Endothelial cell of umbilical vein (primary cell): ENCODE measurements at regions not wholly inside any gene's neighbourhood (a gene's known extent, or its start where the extent isn't known, plus 50 kb on each side); places are given as distances from the start of the nearest gene placed in this dataset.

Source experiments
- BruUV-seq: library from RNA; stranded (reverse); fragments of 400-500 nt; replicated peaks from 2 replicates; lab custom pipeline; 2021; lab: Mats Ljungman, UMichigan
- CTCF ChIA-PET: fragments of 300-600, 350-600 bp; sonication (Branson Sonifier 250); formaldehyde crosslinking; loops from one replicate; lab custom pipeline; 2021; ENCODE audit warnings: antibody characterized with exemption, inconsistent platforms; lab: Charles Lee
- POLR2A ChIA-PET: fragments of 300-600, 350-600 bp; sonication (Branson Sonifier 250); formaldehyde crosslinking; loops from one replicate; lab custom pipeline; 2021; ENCODE audit warnings: antibody characterized with exemption, inconsistent platforms; lab: Charles Lee
- DNase-seq: peaks from one replicate; pipeline ENCODE4 v3.0.0-alpha.2; 2011; ENCODE audit warnings: low read depth, low spot score
- FAIRE-seq: peaks from 2 replicates; lab custom pipeline; 2011; peaks lifted over from hg19 to GRCh38; lab: Jason Lieb, UNC
- H2AFZ ChIP-seq: 2 replicates; pipeline ENCODE4 v1.6.0; 2012; ENCODE audit warnings: low read depth, low read length, control low read depth, inconsistent platforms
- H3K27ac ChIP-seq: 2 replicates; pipeline ENCODE4 v1.5.1; 2011; ENCODE audit warnings: low read depth, mild to moderate bottlenecking, control low read depth, low read length, moderate library complexity; ENCODE audit not compliant: insufficient read depth
- H3K27me3 ChIP-seq, 2 experiments: 2 replicates each; pipeline versions ENCODE4 v1.6.0 to v1.6.1; 2011; ENCODE audit warnings: low read length in 2 of 2, mixed read lengths in 1 of 2; ENCODE audit not compliant: control insufficient read depth in 2 of 2, insufficient read depth in 2 of 2
- H3K36me3 ChIP-seq, 2 experiments: 2 replicates in 1 of 2; 3 replicates in 1 of 2; pipeline ENCODE4 v1.5.1; 2011; ENCODE audit warnings: low read length in 2 of 2, mild to moderate bottlenecking in 1 of 2, moderate library complexity in 1 of 2; ENCODE audit not compliant: control insufficient read depth in 2 of 2, insufficient read depth in 2 of 2; ENCODE audit errors: extremely low read depth in 1 of 2
- H3K4me1 ChIP-seq: 3 replicates; pipeline ENCODE4 v1.5.1; 2011; ENCODE audit warnings: mild to moderate bottlenecking, low read length; ENCODE audit not compliant: control insufficient read depth, insufficient read depth; ENCODE audit errors: extremely low read depth
- H3K4me2 ChIP-seq: 2 replicates; pipeline ENCODE4 v1.6.1; 2011; ENCODE audit warnings: low read length, control low read depth, mixed read lengths; ENCODE audit not compliant: insufficient read depth
- H3K4me3 ChIP-seq, 3 experiments: fragments of 200-600 bp in 1 of 3; sonication (generic), shearing (Covaris generic) in 1 of 3; replicated peaks in 1 of 3; 2 replicates each; pipeline ENCODE4 v1.5.1; 2011 to 2016; ENCODE audit warnings: control low read depth in 3 of 3, low read length in 3 of 3, mild to moderate bottlenecking in 2 of 3, inconsistent platforms in 1 of 3, low read depth in 1 of 3, moderate library complexity in 1 of 3; ENCODE audit not compliant: insufficient read depth in 1 of 3
- H3K79me2 ChIP-seq: 2 replicates; pipeline ENCODE4 v1.6.0; 2012; ENCODE audit warnings: low read length, inconsistent platforms; ENCODE audit not compliant: control insufficient read depth, insufficient read depth
- H3K9ac ChIP-seq: replicated peaks from 2 replicates; pipeline ENCODE3; 2011; ENCODE audit warnings: low read length, control low read depth; ENCODE audit not compliant: insufficient read depth; ENCODE audit errors: extremely low read depth
- H3K9me1 ChIP-seq: replicated peaks from 3 replicates; pipeline ENCODE4 v1.6.0; 2011; ENCODE audit warnings: mild to moderate bottlenecking, low read length; ENCODE audit not compliant: control insufficient read depth, insufficient read depth; ENCODE audit errors: extremely low read depth
- H3K9me3 ChIP-seq: replicated peaks from 2 replicates; pipeline ENCODE4 v1.5.1; 2012; ENCODE audit warnings: low read length, inconsistent platforms; ENCODE audit not compliant: control insufficient read depth, insufficient read depth
- H4K20me1 ChIP-seq: replicated peaks from 2 replicates; pipeline ENCODE3; 2011; ENCODE audit warnings: mild to moderate bottlenecking, low read length; ENCODE audit not compliant: control insufficient read depth, insufficient read depth; ENCODE audit errors: extremely low read depth
- EZH2 ChIP-seq: IDR thresholded peaks from 2 replicates; pipeline ENCODE4 v1.6.1; 2012; ENCODE audit warnings: borderline replicate concordance, low read depth, mild to moderate bottlenecking, moderate library complexity, low read length, inconsistent platforms; ENCODE audit not compliant: severe bottlenecking
- FOS ChIP-seq: IDR thresholded peaks from 2 replicates; pipeline ENCODE4 v1.6.1; 2011; ENCODE audit warnings: mild to moderate bottlenecking, low read length, moderate library complexity, borderline replicate concordance; ENCODE audit not compliant: insufficient read depth
- GATA2 ChIP-seq: IDR thresholded peaks from 2 replicates; pipeline ENCODE4 v1.7.0; 2011; ENCODE audit warnings: low read depth, mild to moderate bottlenecking, moderate library complexity, mixed read lengths, low read length; ENCODE audit not compliant: insufficient read length, insufficient read depth
- JUN ChIP-seq: IDR thresholded peaks from 2 replicates; pipeline ENCODE4 v1.6.1; 2011; ENCODE audit warnings: borderline replicate concordance, low read depth; ENCODE audit not compliant: insufficient read length, insufficient read depth
- MYC ChIP-seq: IDR thresholded peaks from one replicate; pipeline ENCODE4 v1.6.1; 2011; ENCODE audit warnings: mild to moderate bottlenecking, low read depth, low read length
- POLR2A ChIP-seq: IDR thresholded peaks from 2 replicates; pipeline ENCODE4 v1.6.1; 2012; ENCODE audit warnings: low read depth, mild to moderate bottlenecking, control low read depth, low read length
- POLR2AphosphoS5 ChIP-seq: IDR thresholded peaks from 2 replicates; pipeline ENCODE4 v1.6.1; 2012; ENCODE audit warnings: low read depth, mild to moderate bottlenecking, control low read depth, low read length, moderate library complexity; ENCODE audit not compliant: insufficient read depth
- dilution Hi-C: fragments of 300-500 bp; cut with MboI; formaldehyde crosslinking; loops from one replicate; pipeline ENCODE4 v1.15.0; 2019; ENCODE audit warnings: low sequenced_read_pairs; ENCODE audit not compliant: extremely low pct_ligation_motif_present
- intact Hi-C: fragments of 100-400 bp; cut with micrococcal nuclease; formaldehyde crosslinking; loops from one replicate; pipeline ENCODE4 v1.10.0; 2022
- TF ChIP-seq, protein P1 (sequence below): IDR thresholded peaks from 2 replicates; pipeline ENCODE4 v1.6.1; 2011; ENCODE audit not compliant: insufficient read depth, insufficient read length
- TF ChIP-seq, protein P2 (sequence below), 2 donors: IDR thresholded peaks; 1 replicate in 1 of 2; 2 replicates in 1 of 2; pipeline ENCODE4 v1.5.1; 2011; ENCODE audit warnings: low read length in 2 of 2, mild to moderate bottlenecking in 2 of 2, moderate library complexity in 2 of 2, control low read depth in 1 of 2, inconsistent platforms in 1 of 2, low read depth in 1 of 2; ENCODE audit not compliant: insufficient read depth in 1 of 2; ENCODE audit errors: extremely low read depth in 1 of 2

DNA sequence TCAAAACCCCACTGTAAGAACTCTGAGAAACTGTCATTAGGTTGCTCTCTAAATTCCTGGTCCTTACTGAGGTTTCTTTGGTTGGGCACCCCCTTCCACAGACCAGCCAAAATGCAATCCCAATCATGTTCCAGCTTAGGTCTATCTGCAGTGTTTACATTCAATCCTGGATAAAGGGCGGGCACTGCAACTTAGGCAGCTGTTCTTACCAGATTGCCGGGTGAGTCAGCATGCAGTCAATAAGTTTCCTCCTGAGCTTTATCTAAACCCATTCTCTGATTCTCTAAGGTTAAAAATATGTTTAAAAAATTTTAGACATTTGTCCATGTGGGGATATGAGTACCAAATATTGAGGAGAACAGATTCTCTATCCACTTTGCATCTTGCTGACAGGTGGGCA lies 197.8 kb downstream of the HAO1 start:
- BruUV-seq, result no TSS peak
- Histone ChIP-seq H3K27me3 (no peaks in the 10 kb centered on the region), H3K9me3 (no peaks in the 10 kb centered on the region), H4K20me1 (no peaks in the 10 kb centered on the region), H3K27ac (no peak overlapping the region), H3K4me2 (no peak overlapping the region), H3K9me1 (no peaks in the 10 kb centered on the region), H3K79me2 (no peaks in the 10 kb centered on the region), H3K4me3 (no peak overlapping the region), H2AFZ (peak overlapping the region; percentile 20), H3K9ac (no peak overlapping the region), H3K36me3 (no peaks in the 10 kb centered on the region), H3K4me1 (peaks cover 9% of the 10 kb centered on the region)
- intact Hi-C loops (loop anchor here (1.0 to 5.0 kb wide), 2 partner anchors 75 to 114 kb away; no protein-coding TSS in a partner anchor), dilution Hi-C loops (no loop called here)
- ChIA-PET CTCF (interaction anchor here (0.6 to 1.8 kb wide), 10 partner anchors 10 to 1159 kb away, joined by 3 to 6 read pairs (median 4); no protein-coding TSS in a partner anchor), POLR2A (interaction anchor here (0.5 to 0.9 kb wide), 2 partner anchors 9 to 40 kb away, joined by 4 to 6 read pairs; no protein-coding TSS in a partner anchor)
- TF ChIP-seq POLR2AphosphoS5 (no peak), JUN (peak; percentile 37), GATA2 (peak; percentile 71), MYC (no peak), EZH2 (no peak), POLR2A (no peak), FOS (peak; percentile 94)
- TF ChIP-seq, protein P1, sequence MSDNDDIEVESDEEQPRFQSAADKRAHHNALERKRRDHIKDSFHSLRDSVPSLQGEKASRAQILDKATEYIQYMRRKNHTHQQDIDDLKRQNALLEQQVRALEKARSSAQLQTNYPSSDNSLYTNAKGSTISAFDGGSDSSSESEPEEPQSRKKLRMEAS, result no peak
- TF ChIP-seq, protein P2, sequence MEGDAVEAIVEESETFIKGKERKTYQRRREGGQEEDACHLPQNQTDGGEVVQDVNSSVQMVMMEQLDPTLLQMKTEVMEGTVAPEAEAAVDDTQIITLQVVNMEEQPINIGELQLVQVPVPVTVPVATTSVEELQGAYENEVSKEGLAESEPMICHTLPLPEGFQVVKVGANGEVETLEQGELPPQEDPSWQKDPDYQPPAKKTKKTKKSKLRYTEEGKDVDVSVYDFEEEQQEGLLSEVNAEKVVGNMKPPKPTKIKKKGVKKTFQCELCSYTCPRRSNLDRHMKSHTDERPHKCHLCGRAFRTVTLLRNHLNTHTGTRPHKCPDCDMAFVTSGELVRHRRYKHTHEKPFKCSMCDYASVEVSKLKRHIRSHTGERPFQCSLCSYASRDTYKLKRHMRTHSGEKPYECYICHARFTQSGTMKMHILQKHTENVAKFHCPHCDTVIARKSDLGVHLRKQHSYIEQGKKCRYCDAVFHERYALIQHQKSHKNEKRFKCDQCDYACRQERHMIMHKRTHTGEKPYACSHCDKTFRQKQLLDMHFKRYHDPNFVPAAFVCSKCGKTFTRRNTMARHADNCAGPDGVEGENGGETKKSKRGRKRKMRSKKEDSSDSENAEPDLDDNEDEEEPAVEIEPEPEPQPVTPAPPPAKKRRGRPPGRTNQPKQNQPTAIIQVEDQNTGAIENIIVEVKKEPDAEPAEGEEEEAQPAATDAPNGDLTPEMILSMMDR (IDR thresholded peaks at IDR 0.05; ENCODE audit: extremely low read depth in 1 of 2, insufficient read depth in 1 of 2, low read depth in 1 of 2, low read length in 2 of 2), result no peak
- FAIRE-seq, result peak; percentile 91
- peak; percentile 79 for DNase-seq
